ENCODE measurements at regions not wholly inside any gene's neighbourhood (a gene's known extent, or its start where the extent isn't known, plus 50 kb on each side); places are given as distances from the start of the nearest gene placed in this dataset.

DNA sequence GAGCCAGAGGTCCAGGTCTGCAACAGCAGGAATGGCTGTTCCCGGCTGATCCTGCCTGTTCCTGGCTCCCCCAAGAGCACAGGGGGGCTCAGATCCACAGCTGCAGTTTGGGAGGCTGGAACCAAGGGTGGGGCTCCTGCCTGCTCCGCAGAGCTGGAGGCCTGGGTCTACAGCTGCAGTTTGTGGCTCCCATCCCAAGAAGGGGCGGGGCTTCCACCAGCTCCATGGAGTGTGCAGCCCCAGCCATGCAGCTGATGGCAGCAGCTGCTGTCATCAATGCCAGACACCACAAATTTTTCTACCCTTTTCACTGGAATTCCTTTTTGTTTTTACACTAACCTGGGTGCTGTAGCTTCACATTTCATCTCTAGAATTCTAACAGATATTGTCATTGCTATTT lies 135.4 kb upstream of the KIF2B start:
- ChIA-PET CTCF (no interaction called here), POLR2A (no interaction called here)
- in situ Hi-C loops (cut with HindIII; ENCODE audit: low pct_unique_long_range_greater_than_20kb, low sequenced_read_pairs): no loop called here

DNA sequence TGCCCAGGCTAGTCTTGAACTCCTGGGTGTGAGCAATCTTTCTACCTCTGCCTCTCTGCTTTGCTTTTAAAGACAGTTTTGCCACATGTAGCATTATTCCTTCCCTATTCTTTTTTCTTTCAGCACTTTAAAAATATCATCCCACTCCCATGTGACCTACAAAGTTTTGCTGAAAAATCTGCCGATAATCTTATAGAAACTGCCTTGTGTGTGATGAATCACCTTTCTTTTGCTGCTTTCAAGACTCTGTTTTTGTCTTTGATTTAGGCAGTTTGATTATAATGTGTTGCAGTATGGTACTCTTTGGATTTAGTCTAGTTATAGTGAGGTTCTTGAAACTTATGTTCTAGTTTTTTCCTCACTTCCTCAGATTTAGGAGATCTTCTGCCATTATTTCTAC lies 142.0 kb upstream of the KIF2B start:
- no TSS peak for BruUV-seq (replicated peaks)
- DNase-seq (ENCODE audit: low read depth, low spot score) (no peak), ATAC-seq (no peak)
- in situ Hi-C loops (cut with HindIII; ENCODE audit: low pct_unique_long_range_greater_than_20kb, low sequenced_read_pairs) (no loop called here), intact Hi-C loops (cut with micrococcal nuclease; ENCODE audit: unreplicated experiment) (no loop called here)
- ChIA-PET POLR2A (no interaction called here), CTCF (interaction anchor here (0.7 kb wide), 1 partner anchor 20 kb away, joined by 8 read pairs; no protein-coding TSS in a partner anchor)
- TF ChIP-seq, protein P1, sequence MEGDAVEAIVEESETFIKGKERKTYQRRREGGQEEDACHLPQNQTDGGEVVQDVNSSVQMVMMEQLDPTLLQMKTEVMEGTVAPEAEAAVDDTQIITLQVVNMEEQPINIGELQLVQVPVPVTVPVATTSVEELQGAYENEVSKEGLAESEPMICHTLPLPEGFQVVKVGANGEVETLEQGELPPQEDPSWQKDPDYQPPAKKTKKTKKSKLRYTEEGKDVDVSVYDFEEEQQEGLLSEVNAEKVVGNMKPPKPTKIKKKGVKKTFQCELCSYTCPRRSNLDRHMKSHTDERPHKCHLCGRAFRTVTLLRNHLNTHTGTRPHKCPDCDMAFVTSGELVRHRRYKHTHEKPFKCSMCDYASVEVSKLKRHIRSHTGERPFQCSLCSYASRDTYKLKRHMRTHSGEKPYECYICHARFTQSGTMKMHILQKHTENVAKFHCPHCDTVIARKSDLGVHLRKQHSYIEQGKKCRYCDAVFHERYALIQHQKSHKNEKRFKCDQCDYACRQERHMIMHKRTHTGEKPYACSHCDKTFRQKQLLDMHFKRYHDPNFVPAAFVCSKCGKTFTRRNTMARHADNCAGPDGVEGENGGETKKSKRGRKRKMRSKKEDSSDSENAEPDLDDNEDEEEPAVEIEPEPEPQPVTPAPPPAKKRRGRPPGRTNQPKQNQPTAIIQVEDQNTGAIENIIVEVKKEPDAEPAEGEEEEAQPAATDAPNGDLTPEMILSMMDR (IDR thresholded peaks at IDR 0.05): no peak
- TF ChIP-seq SIN3A (IDR thresholded peaks at IDR 0.05; ENCODE audit: borderline replicate concordance, insufficient read depth, low read depth, low read length): no peak
- TF ChIP-seq, protein P2, sequence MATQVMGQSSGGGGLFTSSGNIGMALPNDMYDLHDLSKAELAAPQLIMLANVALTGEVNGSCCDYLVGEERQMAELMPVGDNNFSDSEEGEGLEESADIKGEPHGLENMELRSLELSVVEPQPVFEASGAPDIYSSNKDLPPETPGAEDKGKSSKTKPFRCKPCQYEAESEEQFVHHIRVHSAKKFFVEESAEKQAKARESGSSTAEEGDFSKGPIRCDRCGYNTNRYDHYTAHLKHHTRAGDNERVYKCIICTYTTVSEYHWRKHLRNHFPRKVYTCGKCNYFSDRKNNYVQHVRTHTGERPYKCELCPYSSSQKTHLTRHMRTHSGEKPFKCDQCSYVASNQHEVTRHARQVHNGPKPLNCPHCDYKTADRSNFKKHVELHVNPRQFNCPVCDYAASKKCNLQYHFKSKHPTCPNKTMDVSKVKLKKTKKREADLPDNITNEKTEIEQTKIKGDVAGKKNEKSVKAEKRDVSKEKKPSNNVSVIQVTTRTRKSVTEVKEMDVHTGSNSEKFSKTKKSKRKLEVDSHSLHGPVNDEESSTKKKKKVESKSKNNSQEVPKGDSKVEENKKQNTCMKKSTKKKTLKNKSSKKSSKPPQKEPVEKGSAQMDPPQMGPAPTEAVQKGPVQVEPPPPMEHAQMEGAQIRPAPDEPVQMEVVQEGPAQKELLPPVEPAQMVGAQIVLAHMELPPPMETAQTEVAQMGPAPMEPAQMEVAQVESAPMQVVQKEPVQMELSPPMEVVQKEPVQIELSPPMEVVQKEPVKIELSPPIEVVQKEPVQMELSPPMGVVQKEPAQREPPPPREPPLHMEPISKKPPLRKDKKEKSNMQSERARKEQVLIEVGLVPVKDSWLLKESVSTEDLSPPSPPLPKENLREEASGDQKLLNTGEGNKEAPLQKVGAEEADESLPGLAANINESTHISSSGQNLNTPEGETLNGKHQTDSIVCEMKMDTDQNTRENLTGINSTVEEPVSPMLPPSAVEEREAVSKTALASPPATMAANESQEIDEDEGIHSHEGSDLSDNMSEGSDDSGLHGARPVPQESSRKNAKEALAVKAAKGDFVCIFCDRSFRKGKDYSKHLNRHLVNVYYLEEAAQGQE (IDR thresholded peaks at IDR 0.05; ENCODE audit: insufficient read depth in 1 of 2, low read depth in 2 of 2, low read length in 1 of 2): no peak
- TF ChIP-seq TCF7L2 (IDR thresholded peaks at IDR 0.05; ENCODE audit: low read depth, low read length): no peak
- TF ChIP-seq POLR2AphosphoS5 (IDR thresholded peaks at IDR 0.05; ENCODE audit: low read depth, low read length): no peak
- no peaks in the 10 kb centered on the region for H3K36me3 ChIP-seq (ENCODE audit: control insufficient read depth, insufficient read depth, low read length)
- H3K27me3 ChIP-seq (ENCODE audit: control insufficient read depth, insufficient read depth, low read length): no peaks in the 10 kb centered on the region
- H3K4me3 ChIP-seq (ENCODE audit: low read depth in 2 of 2, low read length in 2 of 2): no peak overlapping the region
- H3K27ac ChIP-seq (ENCODE audit: low read length): no peak overlapping the region
- peaks cover 3% of the 10 kb centered on the region; the same call in 1 of the 2 replicates for H3K9me3 ChIP-seq (ENCODE audit: control insufficient read depth, insufficient read depth, low read depth, low read length)
- H3K4me1 ChIP-seq (ENCODE audit: control insufficient read depth, insufficient read depth, low read length): no peaks in the 10 kb centered on the region

More for the DNA sequence above, 135.4 kb upstream of the KIF2B start:
- DNase-seq (ENCODE audit: low read depth, low spot score) (no peak), ATAC-seq (no peak)
- no TSS peak for BruUV-seq (replicated peaks)
- TF ChIP-seq, protein P1 (IDR thresholded peaks at IDR 0.05): no peak
- no peak for TF ChIP-seq SIN3A (IDR thresholded peaks at IDR 0.05; ENCODE audit: borderline replicate concordance, insufficient read depth, low read depth, low read length)
- Histone ChIP-seq H3K27ac (ENCODE audit: low read length) (no peak overlapping the region), H3K36me3 (ENCODE audit: control insufficient read depth, insufficient read depth, low read length) (no peaks in the 10 kb centered on the region), H3K27me3 (ENCODE audit: control insufficient read depth, insufficient read depth, low read length) (no peaks in the 10 kb centered on the region), H3K4me1 (ENCODE audit: control insufficient read depth, insufficient read depth, low read length) (no peaks in the 10 kb centered on the region), H3K4me3 (ENCODE audit: low read depth in 2 of 2, low read length in 2 of 2) (no peak overlapping the region), H3K9me3 (ENCODE audit: control insufficient read depth, insufficient read depth, low read depth, low read length) (no peaks in the 10 kb centered on the region)
- intact Hi-C loops (cut with micrococcal nuclease; ENCODE audit: unreplicated experiment): no loop called here

Data from Panc1 (cell line).